ENCODE measurements at regions not wholly inside any gene's neighbourhood (a gene's known extent, or its start where the extent isn't known, plus 50 kb on each side); places are given as distances from the start of the nearest gene placed in this dataset.

- H3K27ac ChIP-seq (ENCODE audit: low read depth, low read length) = no peak overlapping the region
- WGBS, 3 donors = 76 to 86% (median 80%) methylated on average over 2 of the region's 2 CpGs
Observed at GRCh38 chr4:178066338-178066941, 624.2 kb upstream of the AGA start.

- WGBS, 3 donors = 86 to 89% (median 88%) methylated on average over 4 of the region's 4 CpGs
- no peak overlapping the region for H3K27ac ChIP-seq (ENCODE audit: low read depth, low read length)
Observed at GRCh38 chr4:178068136-178068535, 625.9 kb upstream of the AGA start.

GRCh38 chr4:178070163-178070562 is 627.9 kb upstream of the AGA start:
- 47 to 80% (median 59%) methylated on average over 1 of the region's 1 CpG for WGBS, 3 donors
- no peak overlapping the region for H3K27ac ChIP-seq (ENCODE audit: low read depth, low read length)

GRCh38 chr4:178080312-178080711 is 638.1 kb upstream of the AGA start:
- WGBS, 3 donors = 54 to 70% (median 62%) methylated on average over 1 of the region's 1 CpG
- no peak overlapping the region for H3K27ac ChIP-seq (ENCODE audit: low read depth, low read length)

GRCh38 chr4:178081176-178081575 is 638.9 kb upstream of the AGA start:
- 63 to 78% (median 64%) methylated on average over 2 of the region's 2 CpGs for WGBS, 3 donors
- H3K27ac ChIP-seq (ENCODE audit: low read depth, low read length) = no peak overlapping the region

GRCh38 chr4:178081896-178082295 is 639.7 kb upstream of the AGA start:
- H3K27ac ChIP-seq (ENCODE audit: low read depth, low read length) = no peak overlapping the region
- 76 to 83% (median 82%) methylated on average over 3 of the region's 3 CpGs for WGBS, 3 donors

GRCh38 chr4:178082906-178083305 is 640.7 kb upstream of the AGA start:
- H3K27ac ChIP-seq (ENCODE audit: low read depth, low read length) = no peak overlapping the region
- 88 to 93% (median 90%) methylated on average over 1 of the region's 1 CpG for WGBS, 3 donors

- WGBS, 3 donors = 89 to 96% (median 92%) methylated on average over 5 of the region's 5 CpGs
- H3K27ac ChIP-seq (ENCODE audit: low read depth, low read length) = no peak overlapping the region
Observed at GRCh38 chr4:178083968-178084367, 641.7 kb upstream of the AGA start.

GRCh38 chr4:178086320-178086719 is 644.1 kb upstream of the AGA start:
- H3K27ac ChIP-seq (ENCODE audit: low read depth, low read length) = no peak overlapping the region
- WGBS, 3 donors = 13 to 25% (median 14%) methylated on average over 2 of the region's 2 CpGs

GRCh38 chr4:178090640-178091411 is 648.6 kb upstream of the AGA start:
- WGBS, 3 donors = 86 to 88% (median 87%) methylated on average over 20 of the region's 20 CpGs
- no peak overlapping the region for H3K27ac ChIP-seq (ENCODE audit: low read depth, low read length)

- H3K27ac ChIP-seq (ENCODE audit: low read depth, low read length) = no peak overlapping the region
- 74 to 80% (median 75%) methylated on average over 5 of the region's 5 CpGs for WGBS, 3 donors
Observed at GRCh38 chr4:178102139-178102538, 659.9 kb upstream of the AGA start.

GRCh38 chr4:178105242-178105641 is 663.0 kb upstream of the AGA start:
- no peak overlapping the region for H3K27ac ChIP-seq (ENCODE audit: low read depth, low read length)
- WGBS, 3 donors = 68 to 83% (median 72%) methylated on average over 2 of the region's 2 CpGs

GRCh38 chr4:178136736-178137345 is 694.6 kb upstream of the AGA start:
- 88 to 93% (median 92%) methylated on average over 19 of the region's 19 CpGs for WGBS, 3 donors
- no peak overlapping the region for H3K27ac ChIP-seq (ENCODE audit: low read depth, low read length)

GRCh38 chr4:178137732-178138471 is 695.7 kb upstream of the AGA start:
- WGBS, 3 donors = 93 to 96% (median 93%) methylated on average over 22 of the region's 22 CpGs
- H3K27ac ChIP-seq (ENCODE audit: low read depth, low read length) = no peak overlapping the region

- WGBS, 3 donors = 88 to 94% (median 94%) methylated on average over 13 of the region's 13 CpGs
- no peak overlapping the region for H3K27ac ChIP-seq (ENCODE audit: low read depth, low read length)
Observed at GRCh38 chr4:178138491-178138890, 696.3 kb upstream of the AGA start.

GRCh38 chr4:178140326-178140915 is 698.2 kb upstream of the AGA start:
- H3K27ac ChIP-seq (ENCODE audit: low read depth, low read length) = no peak overlapping the region
- WGBS, 3 donors = 95 to 97% (median 96%) methylated on average over 11 of the region's 11 CpGs

GRCh38 chr4:178142724-178143123 is 700.5 kb upstream of the AGA start:
- no peak overlapping the region for H3K27ac ChIP-seq (ENCODE audit: low read depth, low read length)
- WGBS, 3 donors = 87 to 92% (median 87%) methylated on average over 8 of the region's 8 CpGs

GRCh38 chr4:178148106-178148505 is 705.9 kb upstream of the AGA start:
- 73 to 91% (median 79%) methylated on average over 2 of the region's 2 CpGs for WGBS, 3 donors
- H3K27ac ChIP-seq (ENCODE audit: low read depth, low read length) = no peak overlapping the region
